ENCODE measurements at regions not wholly inside any gene's neighbourhood (a gene's known extent, or its start where the extent isn't known, plus 50 kb on each side); places are given as distances from the start of the nearest gene placed in this dataset.

DNA sequence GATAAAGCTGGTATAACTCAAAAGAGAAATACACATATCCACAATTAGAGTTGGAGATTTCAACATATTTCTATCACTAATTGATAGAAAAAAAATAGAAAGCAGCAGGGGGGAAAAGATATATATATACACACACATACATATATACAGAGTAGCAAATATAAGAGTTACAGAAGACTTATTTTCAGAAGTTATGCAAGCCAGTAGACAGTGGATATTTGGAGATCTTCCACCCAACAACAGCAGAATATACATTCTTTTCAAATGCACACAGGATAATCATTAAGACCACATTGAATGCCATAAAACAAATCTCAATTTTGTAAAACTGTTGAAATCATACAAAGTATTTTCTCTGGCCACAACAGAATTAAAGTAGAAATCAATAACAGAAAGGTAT, 192.8 kb downstream of the LACC1 start:
- Mint-ChIP-seq H3K4me3 (no peak overlapping the region), H3K27ac (no peak overlapping the region), H3K36me3 (ENCODE audit: low read depth) (peaks cover 13% of the 10 kb centered on the region; the same call in 2 of the 3 replicates), H3K27me3 (ENCODE audit: insufficient read depth, low read depth, poor library complexity) (no peaks in the 10 kb centered on the region), H3K9me3 (peaks cover 20% of the 10 kb centered on the region; the same call in 2 of the 3 replicates), H3K4me1 (peaks cover 18% of the 10 kb centered on the region)
- Histone ChIP-seq H3K4me2 (no peak overlapping the region), H2AFZ (no peak overlapping the region), H4K20me1 (replicated peaks; ENCODE audit: insufficient read depth) (no peaks in the 10 kb centered on the region), H3K27ac (ENCODE audit: low read depth) (no peak overlapping the region), H3K36me3 (ENCODE audit: insufficient read depth) (peaks cover 8% of the 10 kb centered on the region; the same call in 1 of the 2 replicates), H3K79me2 (replicated peaks; ENCODE audit: insufficient read depth) (no peaks in the 10 kb centered on the region), H3K4me3 (no peak overlapping the region), H3K4me1 (ENCODE audit: insufficient read depth) (peaks cover 8% of the 10 kb centered on the region; the same call in 1 of the 2 replicates), H3F3A (replicated peaks; ENCODE audit: low read depth) (no peaks in the 10 kb centered on the region), H3K9me2 (ENCODE audit: insufficient read depth) (no peaks in the 10 kb centered on the region; the same call in none of the 2 replicates), H3K27me3 (ENCODE audit: insufficient read depth) (no peaks in the 10 kb centered on the region)
- DNase-seq (ENCODE audit: low spot score): no peak
- ATAC-seq: no peak
- TF ChIP-seq, protein P1, sequence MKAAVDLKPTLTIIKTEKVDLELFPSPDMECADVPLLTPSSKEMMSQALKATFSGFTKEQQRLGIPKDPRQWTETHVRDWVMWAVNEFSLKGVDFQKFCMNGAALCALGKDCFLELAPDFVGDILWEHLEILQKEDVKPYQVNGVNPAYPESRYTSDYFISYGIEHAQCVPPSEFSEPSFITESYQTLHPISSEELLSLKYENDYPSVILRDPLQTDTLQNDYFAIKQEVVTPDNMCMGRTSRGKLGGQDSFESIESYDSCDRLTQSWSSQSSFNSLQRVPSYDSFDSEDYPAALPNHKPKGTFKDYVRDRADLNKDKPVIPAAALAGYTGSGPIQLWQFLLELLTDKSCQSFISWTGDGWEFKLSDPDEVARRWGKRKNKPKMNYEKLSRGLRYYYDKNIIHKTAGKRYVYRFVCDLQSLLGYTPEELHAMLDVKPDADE (IDR thresholded peaks at IDR 0.05): no peak
- TF ChIP-seq ZNF331 (CRISPR knock-in tag; IDR thresholded peaks at IDR 0.05; ENCODE audit: low read depth) (no peak), POLR2AphosphoS5 (IDR thresholded peaks at IDR 0.05; ENCODE audit: low read depth) (no peak), STAT1 (IDR thresholded peaks at IDR 0.05; ENCODE audit: unreplicated experiment) (no peak)
- TF ChIP-seq, protein P2, sequence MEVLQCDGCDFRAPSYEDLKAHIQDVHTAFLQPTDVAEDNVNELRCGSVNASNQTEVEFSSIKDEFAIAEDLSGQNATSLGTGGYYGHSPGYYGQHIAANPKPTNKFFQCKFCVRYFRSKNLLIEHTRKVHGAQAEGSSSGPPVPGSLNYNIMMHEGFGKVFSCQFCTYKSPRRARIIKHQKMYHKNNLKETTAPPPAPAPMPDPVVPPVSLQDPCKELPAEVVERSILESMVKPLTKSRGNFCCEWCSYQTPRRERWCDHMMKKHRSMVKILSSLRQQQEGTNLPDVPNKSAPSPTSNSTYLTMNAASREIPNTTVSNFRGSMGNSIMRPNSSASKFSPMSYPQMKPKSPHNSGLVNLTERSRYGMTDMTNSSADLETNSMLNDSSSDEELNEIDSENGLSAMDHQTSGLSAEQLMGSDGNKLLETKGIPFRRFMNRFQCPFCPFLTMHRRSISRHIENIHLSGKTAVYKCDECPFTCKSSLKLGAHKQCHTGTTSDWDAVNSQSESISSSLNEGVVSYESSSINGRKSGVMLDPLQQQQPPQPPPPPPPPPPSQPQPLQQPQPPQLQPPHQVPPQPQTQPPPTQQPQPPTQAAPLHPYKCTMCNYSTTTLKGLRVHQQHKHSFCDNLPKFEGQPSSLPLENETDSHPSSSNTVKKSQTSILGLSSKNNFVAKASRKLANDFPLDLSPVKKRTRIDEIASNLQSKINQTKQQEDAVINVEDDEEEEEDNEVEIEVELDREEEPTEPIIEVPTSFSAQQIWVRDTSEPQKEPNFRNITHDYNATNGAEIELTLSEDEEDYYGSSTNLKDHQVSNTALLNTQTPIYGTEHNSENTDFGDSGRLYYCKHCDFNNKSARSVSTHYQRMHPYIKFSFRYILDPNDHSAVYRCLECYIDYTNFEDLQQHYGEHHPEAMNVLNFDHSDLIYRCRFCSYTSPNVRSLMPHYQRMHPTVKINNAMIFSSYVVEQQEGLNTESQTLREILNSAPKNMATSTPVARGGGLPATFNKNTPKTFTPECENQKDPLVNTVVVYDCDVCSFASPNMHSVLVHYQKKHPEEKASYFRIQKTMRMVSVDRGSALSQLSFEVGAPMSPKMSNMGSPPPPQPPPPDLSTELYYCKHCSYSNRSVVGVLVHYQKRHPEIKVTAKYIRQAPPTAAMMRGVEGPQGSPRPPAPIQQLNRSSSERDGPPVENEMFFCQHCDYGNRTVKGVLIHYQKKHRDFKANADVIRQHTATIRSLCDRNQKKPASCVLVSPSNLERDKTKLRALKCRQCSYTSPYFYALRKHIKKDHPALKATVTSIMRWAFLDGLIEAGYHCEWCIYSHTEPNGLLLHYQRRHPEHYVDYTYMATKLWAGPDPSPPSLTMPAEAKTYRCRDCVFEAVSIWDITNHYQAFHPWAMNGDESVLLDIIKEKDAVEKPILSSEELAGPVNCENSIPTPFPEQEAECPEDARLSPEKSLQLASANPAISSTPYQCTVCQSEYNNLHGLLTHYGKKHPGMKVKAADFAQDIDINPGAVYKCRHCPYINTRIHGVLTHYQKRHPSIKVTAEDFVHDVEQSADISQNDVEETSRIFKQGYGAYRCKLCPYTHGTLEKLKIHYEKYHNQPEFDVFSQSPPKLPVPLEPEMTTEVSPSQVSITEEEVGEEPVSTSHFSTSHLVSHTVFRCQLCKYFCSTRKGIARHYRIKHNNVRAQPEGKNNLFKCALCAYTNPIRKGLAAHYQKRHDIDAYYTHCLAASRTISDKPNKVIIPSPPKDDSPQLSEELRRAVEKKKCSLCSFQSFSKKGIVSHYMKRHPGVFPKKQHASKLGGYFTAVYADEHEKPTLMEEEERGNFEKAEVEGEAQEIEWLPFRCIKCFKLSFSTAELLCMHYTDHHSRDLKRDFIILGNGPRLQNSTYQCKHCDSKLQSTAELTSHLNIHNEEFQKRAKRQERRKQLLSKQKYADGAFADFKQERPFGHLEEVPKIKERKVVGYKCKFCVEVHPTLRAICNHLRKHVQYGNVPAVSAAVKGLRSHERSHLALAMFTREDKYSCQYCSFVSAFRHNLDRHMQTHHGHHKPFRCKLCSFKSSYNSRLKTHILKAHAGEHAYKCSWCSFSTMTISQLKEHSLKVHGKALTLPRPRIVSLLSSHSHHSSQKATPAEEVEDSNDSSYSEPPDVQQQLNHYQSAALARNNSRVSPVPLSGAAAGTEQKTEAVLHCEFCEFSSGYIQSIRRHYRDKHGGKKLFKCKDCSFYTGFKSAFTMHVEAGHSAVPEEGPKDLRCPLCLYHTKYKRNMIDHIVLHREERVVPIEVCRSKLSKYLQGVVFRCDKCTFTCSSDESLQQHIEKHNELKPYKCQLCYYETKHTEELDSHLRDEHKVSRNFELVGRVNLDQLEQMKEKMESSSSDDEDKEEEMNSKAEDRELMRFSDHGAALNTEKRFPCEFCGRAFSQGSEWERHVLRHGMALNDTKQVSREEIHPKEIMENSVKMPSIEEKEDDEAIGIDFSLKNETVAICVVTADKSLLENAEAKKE (CRISPR knock-in tag; IDR thresholded peaks at IDR 0.05): 0 out of 2 replicates have a peak, but pooled peaks have one; percentile 54
